Left renal cortex interstitium (tissue), 4 donors: ENCODE measurements at regions not wholly inside any gene's neighbourhood (a gene's known extent, or its start where the extent isn't known, plus 50 kb on each side); places are given as distances from the start of the nearest gene placed in this dataset.

ENCODE experiments used
- DNase-seq, 4 donors: peaks; one replicate each; pipeline ENCODE4 v3.0.0-alpha.2; 2013; ENCODE audit warnings: low read depth in 4 of 4, low spot score in 2 of 4, missing footprints in 1 of 4

DNA sequence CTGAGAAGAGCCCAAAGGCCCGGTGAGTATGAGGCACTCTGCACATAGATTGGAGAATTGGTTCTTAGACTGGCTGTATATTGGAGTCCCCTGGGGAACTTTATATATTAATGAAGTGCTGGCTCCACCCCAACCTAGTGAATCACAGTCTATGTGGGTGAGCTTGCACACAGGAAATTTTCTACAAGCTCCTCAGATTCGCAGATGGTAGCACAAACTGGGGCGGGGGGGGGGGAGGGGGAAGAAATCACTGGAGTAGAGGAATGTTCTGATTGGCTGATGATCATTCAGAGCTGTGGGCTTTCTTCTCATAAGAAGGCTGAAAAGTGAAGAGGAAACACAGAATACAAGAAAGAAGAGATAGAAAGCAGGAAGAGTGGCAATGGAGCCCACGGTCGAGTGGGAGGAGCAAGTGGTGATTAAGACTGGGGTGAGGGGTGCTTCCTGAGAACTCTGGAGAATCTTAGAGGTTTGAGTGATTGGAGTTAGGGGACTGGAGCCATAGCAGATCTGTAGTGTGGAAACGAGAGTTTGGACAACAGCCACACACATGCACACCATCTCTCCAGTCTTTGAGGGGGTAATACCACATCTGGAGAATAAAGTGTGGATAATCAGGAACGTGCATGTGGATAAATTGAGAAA, 465.9 kb upstream of the DAB1 start:
- no peak for DNase-seq

DNA sequence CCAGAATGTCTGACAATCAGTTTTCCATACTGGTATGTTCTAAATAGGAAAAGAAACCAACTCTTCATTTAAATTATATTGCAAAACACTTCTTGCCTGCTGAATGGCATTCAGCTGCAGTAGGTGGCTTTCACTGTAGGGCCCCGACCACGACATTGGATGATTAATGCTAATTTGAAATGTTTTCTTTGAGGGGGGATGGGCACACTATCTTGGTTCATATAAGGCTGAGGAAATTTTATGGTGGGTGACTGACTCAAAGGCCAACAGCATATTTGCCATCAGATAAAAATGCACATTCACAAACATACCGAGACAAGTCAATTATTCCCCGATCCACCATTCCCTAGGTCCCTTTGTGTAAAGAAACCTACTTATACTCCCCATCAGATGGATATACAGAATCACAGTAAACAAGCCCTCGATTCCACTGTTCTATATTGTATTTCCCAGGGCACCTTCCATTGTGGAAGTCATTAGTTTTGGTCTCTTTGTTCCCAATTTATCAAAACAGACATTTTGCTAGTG, 464.2 kb upstream of the DAB1 start:
- DNase-seq: no peak

DNA sequence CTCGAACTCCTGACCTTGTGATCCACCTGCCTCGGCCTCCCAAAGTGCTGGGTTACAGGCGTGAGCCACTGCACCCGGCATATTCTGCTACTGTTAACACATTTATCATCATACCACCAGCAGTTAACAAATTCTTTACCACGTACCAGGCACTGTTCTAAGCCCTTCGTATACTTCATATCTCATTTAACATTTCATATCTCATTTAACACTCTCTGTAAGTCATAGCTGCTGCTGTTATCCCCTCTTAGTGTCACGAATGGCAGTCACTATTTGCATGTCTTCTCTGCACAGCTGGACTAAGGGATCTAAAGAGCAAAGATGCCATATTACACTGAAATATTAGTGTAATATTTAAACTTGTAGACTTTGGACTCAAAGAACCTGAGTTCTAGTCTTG, 462.5 kb upstream of the DAB1 start:
- no peak for DNase-seq

DNA sequence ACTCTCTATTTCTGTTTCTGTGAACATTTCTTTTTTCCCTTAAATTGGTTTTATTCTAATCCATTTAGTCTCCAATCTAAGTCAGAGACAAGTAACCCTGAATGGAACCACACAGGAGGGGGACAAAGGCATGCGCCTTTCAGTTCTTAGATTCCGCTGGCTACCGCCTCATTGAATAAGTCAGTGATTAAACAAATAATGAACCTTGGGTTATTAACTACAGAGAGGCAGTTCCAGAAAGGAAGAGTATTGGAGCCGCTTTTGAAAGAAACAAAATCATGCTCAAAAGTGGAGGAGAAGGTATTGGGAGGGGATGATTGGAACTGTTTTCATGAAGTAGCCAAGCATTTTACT, 459.8 kb upstream of the DAB1 start:
- DNase-seq: no peak

DNA sequence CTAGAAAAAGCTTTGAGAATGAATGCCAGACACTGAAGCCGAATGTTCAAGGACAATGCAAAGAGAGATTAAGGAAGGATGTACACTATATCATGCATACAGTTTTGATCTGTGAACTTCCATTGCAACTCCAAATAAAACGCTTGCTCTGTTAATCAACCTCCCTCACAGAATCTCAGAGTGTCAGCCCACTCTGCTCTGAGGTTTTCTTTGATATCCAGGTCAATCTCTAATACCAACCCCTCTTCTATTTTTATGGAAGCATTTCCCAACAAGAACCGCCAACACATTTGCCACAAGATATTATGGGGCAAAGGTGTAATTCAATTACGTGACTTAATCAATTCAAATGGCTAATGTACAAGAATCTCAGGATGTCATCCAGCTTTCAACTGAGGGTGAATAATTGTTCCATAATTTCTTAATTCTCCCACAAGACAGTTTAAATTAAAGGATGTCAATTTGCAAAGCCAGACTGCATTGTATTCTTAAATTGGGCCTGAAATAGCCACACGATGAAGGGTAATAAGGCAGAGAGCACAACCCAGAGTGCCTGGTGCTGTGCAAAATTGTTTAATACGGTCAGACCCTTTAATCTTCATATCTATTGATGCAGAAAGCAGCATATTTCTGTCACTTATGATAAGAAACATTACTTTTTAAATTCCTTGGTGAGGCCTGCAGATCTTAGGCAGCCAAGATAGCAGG, 459.2 kb upstream of the DAB1 start:
- no peak for DNase-seq

DNA sequence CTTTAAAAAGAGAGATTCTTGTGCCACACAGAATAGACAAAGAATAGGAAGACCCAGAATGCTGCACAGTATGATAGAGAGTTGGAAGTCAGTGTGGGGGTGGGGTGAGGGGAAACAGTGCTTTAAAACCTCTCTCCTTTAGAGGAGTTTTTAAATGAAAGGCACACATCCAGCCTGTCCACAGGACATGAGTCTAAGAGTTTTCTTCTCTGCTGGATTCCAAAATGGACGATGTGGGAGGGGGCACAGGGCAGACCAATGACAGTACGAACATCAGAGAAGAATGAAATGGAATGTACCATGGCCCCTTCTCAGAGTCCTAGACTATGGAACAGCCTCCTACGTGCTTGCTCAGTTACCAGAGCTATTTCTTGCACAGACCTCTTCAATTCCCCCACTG, 458.2 kb upstream of the DAB1 start:
- DNase-seq: no peak

DNA sequence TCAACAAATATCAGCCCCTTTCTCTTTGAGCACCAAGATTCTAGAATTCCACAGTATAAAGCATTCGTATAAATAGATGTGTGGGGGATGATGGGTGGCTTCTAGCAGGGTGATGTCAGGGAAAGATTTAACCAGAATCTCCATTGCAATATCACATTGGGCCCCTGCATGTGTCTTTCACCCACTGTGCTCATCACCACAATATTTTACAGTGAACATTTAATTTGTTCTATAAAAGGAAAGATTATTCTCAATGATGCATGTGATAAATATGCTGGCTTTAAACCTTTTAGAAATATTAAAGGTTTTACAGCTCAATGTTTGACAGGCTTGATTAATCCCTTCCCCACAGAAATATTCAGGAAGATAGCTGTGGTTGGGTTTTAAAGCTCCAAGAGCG, 457.8 kb upstream of the DAB1 start:
- DNase-seq: no peak

DNA sequence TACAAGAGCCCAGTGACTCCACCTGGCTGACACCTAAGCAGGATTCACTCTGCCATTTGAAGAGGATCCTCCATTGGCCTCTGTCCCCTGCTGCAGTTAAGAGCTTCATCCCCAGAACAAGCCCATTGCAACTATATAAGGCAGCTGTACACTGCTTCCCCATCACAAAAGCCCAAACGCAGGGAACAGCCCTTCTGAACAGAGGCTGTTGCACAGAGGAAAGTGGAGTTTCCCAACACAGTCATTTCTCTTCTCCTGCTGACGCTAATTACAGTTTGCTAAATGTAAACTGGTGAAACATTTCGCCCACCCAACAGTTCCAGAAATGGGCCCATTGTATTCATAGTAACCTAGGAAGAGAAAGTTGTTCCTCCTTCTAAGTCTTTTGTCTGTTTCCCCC, 455.8 kb upstream of the DAB1 start:
- DNase-seq: no peak

DNA sequence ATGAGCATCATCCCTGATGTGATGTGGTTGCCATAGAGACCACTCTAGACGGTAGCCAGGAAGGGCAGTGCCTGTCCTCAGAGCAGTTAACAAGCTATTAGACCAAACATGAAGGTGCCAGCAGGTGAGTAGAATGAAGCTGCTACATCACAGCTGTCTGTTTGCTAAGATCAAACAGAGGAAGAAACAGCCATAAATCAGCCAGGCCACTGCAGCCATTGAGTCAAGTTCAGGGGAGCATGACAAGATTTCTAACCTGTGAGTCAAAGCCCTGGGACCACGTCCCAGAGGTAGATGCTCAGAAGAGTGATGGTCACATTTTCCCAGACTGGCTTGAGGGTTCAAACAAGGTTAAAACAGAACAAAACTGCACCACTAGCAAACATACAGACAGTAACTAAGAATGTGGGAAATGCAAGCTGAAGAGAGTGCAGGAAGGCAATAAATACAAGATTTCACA, 450.6 kb upstream of the DAB1 start:
- no peak for DNase-seq

DNA sequence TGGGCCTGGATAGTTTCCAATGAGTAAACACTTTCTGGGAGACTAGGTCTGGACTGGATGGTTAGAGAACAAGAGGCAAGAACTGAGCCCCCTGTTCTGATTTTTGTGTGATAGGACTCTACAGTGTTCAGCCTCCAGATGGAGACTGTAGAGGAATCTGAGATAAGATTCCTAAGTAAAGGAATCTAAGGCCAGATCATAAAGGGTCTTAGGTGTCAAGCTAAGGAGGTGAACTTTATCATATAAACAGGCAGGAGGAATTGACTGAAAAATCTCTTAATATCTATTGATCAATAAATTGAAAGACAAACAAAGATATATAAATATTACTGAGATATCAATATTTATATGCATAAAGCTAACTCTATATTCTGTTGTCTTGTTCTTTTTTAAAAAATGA, 449.1 kb upstream of the DAB1 start:
- DNase-seq: no peak

DNA sequence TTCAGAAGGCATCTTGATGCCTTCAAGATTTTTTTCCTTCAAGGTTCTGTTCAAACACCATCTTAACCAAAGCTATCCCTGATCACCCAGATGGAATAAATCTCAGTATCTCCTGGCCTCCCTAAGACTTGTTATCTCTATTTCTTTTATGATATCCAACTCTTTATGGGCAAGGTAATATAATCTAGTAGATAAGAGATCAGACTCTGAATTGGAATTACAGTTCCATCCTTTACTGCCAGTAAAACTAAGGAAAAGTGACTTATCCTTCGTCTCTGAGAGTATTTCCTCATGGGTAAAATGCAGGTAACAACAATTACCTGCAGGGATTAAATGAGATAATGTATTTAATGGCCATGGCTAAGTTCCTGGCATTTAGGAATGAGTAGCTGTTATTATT, 445.0 kb upstream of the DAB1 start:
- no peak for DNase-seq

DNA sequence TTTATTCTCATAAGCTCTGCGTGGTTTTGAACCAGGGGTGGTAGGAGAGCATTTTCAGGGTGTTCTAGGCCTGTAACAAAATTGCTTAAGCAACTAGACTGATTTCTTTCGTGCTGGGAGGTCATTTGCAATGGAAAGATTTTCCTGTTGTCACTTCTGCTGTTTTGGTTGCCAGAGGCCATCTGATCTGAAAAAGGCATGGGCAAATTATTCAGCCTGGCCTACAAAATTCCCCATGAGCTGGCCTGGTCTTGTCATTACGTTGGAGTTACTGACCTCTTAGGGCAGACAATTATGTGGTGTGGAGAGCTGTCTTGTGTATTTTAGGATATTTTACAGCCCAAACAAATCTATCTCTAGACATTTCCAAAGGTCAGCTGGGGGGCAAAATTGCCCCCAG, 444.4 kb upstream of the DAB1 start:
- DNase-seq: no peak

DNA sequence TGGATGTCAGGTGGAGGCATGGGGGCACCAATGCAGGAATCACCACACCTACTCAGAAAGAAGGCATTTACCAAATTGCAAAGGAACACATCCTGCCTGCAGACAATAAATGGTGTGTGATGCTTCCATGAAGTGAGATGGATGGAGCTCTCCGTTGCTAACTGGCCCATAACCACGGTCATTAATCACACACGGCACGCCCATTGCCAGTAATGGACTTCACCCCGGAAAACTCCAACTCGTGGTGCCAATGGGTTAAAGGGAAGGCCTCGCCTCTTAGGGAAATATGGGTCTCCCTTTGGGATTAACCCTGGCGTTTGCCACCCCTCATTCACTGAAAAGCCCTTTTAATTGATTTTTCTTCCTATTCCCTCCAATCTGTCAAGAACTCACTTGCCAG, 443.1 kb upstream of the DAB1 start:
- DNase-seq: no peak

DNA sequence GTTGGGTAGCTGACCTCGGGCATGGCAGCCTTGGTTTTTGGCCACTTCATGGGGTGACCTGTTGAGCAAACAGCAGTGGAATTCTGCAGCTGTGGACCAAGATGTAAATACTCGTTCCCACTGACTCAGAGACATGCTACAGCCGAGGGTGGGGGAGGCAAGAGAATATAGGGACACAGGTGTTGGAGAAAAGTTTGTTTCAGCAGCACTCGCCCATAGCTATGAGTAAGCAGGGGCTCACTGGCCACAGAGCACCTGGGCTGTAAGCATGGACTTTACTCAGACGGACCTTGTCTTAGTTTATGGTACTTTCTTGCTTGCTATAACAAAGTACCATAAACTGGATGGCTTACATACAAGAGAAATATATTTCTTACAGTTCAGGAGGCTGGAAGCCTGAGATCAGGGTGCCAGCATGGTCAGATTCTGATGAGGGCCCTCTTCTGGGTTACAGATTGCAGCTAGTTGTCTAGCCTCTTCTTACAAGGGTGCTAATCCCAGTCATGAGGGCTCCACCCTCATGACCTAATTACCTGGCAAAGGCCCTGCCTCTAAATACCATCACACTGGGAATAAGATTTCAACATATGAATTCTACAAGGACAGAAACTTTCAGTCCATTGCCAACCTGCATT, 437.2 kb upstream of the DAB1 start:
- DNase-seq: no peak

DNA sequence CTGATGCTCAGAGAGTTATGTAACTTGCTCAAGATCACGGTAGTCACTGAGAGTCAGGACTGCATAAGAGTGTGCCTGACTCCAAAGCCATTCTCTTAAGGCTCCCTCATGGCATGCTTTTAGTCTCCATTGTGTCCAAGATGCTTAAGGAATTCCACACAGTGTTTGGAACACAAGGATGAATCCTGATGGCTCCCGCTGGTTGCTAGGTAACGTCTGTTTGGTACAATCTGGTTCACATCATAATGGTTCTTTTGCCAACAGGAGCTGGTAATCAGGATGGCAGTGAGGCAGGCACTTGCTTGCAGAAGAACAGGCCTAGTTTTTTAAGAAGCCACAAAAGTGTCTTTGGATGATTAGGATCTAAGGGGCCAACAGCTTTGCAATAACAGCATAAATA, 436.5 kb upstream of the DAB1 start:
- no peak for DNase-seq

DNA sequence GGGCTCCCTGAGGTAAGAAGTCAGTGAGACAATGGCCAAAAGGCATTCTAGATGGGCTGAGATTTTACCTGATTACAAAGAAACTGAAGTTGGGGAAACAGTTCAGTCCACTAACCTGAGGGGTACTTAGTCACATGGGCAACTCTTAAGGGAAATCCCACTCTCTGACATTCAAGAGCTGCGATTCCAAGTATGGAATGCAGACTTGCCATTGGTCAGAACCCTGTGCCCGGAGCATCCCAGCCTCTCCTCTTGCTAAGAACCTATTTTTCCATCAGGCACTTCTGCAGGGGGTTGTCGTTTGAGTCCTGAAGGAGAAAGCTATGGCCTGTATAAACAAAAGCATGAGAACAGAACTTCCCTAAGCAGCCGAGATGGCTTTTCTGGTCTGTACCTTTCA, 434.9 kb upstream of the DAB1 start:
- DNase-seq: no peak

DNA sequence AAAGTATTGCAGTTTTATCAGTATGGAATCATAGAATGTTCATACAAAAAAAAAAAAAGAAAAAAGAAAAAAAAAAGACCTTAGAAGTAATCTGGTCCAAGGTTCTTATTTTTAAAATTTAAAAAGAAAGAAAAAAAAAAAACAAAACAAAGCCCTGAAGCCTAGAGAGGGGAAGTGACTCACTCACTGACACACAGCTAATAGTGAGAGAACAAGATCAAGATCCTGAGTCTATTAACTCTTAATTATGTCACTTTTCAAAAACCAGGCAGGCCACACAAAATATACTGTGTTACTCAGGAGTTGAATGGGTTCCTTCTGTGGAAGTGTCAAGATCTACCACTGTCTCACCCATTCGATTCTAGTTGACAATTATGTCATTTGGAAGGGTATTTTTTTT, 433.9 kb upstream of the DAB1 start:
- DNase-seq: no peak

DNA sequence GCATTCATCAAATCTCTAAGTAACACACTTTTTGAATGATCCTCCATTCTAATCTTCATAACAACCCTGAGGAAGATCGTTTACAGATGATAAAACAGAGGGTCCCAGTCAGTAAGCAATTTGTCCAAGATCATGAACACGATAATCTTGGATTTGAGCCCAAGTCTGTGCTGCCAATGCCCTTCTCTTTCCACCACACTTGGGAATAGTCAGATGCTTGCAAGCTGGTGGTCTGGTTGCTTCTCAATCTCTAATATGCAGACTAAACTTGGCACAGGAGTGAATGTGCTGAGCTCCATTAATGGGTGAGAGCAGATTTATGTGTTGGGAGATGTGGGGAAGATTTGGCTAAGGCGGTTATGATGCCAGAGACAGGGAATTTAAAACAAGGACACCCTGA, 430.6 kb upstream of the DAB1 start:
- DNase-seq: no peak

DNA sequence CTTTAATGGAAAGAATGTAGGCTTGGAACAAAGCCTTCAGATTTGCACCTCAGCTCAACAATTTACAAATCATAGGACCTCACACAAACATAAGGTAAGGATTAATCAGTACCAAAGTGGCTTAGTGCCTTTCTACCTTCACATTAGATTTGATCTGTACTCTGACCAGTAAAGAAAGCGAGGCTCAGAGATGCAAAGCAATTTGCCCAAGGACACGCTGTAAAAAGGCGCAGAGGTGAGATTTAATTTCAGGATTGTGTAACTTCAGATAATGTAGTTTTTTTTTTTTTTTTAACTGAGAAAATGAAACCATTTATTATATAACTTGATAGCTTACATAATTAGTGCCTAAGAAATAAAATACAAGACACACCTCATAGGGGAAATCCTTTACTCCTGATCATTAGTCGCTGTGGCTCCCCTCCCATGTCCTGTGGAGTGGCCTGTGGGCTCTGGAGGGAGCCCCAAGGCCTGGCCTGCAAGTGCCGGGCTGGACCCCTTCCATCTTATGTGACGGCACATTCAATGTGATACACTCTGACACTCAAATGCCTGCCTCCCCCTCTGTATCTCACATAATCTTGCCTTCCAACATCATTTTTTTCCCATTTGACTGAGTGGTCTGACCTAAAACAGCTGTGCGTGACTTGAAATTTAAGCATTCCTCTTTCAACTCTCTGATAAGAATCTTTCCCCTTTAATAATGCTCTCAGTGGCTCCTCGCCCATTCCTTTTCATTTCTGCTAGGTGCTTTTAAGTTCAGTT, 426.5 kb upstream of the DAB1 start:
- no peak for DNase-seq

DNA sequence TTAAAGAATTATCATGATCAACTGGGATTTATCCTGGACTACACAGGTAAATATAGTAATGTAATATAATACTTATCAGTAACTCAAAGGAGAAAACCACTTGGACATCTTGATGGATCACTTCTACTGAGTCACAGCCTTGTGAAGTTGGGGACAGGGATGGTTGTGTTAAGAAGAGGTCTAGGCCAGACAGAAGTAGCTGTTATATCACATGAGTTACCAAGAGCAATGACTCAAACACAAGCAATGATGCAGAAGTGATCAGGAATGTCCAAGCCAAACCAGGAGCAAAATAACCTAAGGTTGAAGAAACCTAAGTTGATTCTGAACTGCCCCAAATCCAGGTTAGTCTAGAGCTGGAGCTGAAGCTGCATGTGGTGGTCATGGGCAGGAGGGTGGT, 424.5 kb upstream of the DAB1 start:
- DNase-seq: no peak

DNA sequence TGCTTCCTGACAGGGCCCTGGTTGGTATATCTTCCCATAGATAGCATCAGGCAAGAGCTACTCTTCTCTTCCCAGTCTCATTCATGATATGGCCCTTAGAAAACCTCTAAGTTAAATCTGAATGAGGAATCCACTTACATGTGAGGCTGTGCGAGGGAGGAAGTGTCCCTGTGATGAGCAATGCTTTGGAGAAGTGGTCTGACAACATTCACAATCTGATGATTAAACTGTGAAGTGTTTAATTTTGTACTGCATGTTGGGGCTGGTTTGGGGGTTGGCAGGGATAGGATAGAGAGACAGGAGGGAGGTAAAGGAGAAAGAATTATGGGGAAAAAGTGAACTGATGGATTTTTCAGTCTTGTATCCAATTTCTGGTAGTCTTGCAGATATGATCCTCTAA, 421.2 kb upstream of the DAB1 start:
- DNase-seq: no peak
